ENCODE measurements at regions not wholly inside any gene's neighbourhood (a gene's known extent, or its start where the extent isn't known, plus 50 kb on each side); places are given as distances from the start of the nearest gene placed in this dataset.

GRCh38 chr2:196224756-196225155, 53.4 kb upstream of the STK17B start:
- no peak for DNase-seq (ENCODE audit: low read depth)

- DNase-seq (ENCODE audit: low read depth): no peak
Observed at GRCh38 chr2:196225213-196225612, 53.8 kb upstream of the STK17B start.

DNA sequence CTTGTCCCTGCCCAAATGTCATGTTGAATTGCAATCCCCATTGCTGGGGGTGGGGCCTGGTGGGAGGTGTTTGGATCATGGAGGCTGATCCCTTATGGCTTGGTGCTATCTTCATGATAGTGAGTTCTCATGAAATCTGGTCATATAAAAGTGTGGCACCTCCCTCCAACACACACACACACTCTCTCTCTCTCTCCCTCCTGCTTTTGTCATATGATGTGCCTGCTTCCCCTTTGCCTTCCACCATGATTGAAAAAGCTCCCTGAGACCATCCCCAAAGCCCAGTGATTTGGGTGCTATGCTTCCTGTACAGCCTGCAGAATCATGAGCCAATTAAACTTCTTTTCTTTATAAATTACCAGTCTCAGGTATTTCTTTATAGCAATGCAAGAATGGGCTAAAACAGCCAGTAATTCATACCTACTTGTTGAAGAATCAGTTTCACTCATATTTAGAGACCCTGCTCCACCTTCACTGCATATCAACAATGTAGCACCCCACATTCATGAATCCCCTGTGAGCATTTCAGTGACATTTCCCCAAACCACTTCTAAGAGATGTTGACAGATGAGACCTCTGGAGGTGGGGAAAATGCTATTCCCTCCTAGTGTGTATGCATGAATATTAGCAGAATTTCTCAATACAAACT, 54.8 kb upstream of the STK17B start:
- no peak for DNase-seq (ENCODE audit: low read depth)

DNA sequence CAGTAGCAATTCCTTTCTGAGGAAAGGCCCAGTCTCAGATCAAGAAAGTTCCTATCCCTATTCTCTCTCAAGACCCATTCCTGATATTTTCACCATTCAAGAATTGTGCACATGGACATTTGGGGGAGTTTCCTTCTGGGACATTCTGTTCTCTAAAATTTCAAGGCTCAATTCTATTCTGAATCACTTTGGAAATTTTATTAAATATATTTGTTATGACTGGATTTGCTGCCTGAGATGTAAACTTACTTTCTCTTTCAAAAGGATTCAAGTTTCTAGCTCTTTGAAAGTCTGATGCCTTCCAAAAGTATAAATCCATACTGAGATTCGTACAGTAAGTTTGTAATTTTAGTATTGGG, 55.3 kb upstream of the STK17B start:
- DNase-seq (ENCODE audit: low read depth): no peak

DNA sequence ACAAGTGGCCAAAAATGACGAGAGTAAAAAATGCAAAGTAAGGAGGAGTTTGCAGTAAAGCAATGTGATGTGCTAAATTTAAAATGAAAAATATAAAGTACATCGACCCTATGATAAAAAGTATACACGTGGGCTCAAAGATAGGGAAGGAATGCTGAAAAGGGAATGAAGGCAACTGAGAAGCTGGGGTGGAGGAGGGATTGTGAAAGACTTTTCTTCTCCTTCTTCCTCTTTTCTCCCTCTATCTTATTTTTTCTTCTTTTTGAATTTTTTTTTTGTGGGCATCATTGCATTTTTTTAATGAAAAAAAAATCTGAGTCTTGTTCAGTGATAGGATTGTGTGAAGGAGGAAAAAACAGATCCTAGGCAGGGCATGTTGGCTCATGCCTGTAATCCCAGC, 57.6 kb upstream of the STK17B start:
- DNase-seq (ENCODE audit: low read depth): no peak

GRCh38 chr2:196230061-196230854, 58.9 kb upstream of the STK17B start:
- DNase-seq (ENCODE audit: low read depth): no peak

- peak; percentile 28 for DNase-seq (ENCODE audit: low read depth)
Observed at GRCh38 chr2:196233021-196233804, 61.8 kb upstream of the STK17B start.

DNA sequence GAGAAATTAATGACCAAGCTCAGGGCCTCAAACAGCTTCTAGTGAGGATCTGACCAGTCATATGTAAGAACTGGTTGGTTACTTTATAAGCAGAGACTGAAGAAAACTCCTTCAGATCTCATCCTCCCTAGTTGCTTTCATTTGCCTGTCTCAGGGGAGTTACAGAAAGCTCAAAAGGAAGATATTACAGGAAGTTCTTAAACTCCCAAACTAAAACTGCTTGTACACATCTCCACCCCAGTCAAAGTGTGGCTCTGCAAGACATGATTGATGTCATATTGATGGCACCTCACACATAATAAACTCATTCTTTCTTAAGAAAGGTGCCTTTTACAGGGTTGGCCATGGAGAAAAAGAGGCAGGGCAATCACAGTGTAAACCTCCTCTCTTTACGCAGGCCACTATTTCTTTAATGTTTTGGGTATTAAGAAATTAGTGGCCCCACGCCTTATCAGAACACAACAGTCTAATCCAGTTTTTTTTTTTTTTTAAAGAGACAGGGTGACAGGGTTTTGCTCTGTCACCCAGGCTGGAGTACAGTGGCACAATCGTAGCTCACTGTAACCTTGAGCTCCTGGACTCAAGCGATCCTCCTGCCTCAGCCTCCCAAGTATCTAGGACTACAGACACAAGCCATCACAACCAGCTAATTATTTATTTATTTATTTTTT, 62.6 kb upstream of the STK17B start:
- no peak for DNase-seq (ENCODE audit: low read depth)

DNA sequence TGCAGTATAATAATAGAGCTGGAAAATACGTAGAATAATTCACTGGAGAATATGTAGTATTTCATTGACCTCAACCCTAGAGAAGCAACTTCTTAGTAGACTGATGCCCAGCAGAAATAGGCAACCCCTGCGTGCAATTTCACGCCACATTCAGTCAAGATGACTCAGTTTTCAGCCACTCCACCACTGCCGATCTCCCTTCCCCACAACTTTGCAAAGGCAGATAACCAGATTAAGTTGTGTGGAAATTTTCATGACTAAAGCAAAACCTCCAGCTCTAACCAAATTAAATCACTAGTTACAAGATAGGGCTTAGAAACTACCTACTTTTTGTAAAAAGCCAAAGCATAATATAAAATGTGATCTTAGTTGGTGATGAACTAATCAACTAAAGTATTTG, 63.3 kb upstream of the STK17B start:
- peak; percentile 53 for DNase-seq (ENCODE audit: low read depth)

GRCh38 chr2:196238836-196239380, 67.5 kb upstream of the STK17B start:
- no peak for DNase-seq (ENCODE audit: low read depth)

GRCh38 chr2:196239622-196240587, 68.5 kb upstream of the STK17B start:
- peak; percentile 39 for DNase-seq (ENCODE audit: low read depth)

- no peak for DNase-seq (ENCODE audit: low read depth)
Observed at GRCh38 chr2:196241175-196241574, 69.8 kb upstream of the STK17B start.

- DNase-seq (ENCODE audit: low read depth): no peak
Observed at GRCh38 chr2:196242131-196242620, 70.8 kb upstream of the STK17B start.

GRCh38 chr2:196244516-196244915, 73.1 kb upstream of the STK17B start:
- no peak for DNase-seq (ENCODE audit: low read depth)

- DNase-seq (ENCODE audit: low read depth): no peak
Observed at GRCh38 chr2:196244966-196245365, 73.6 kb upstream of the STK17B start.

GRCh38 chr2:196245378-196246140, 74.2 kb upstream of the STK17B start:
- DNase-seq (ENCODE audit: low read depth): no peak

GRCh38 chr2:196247114-196247975, 76.0 kb upstream of the STK17B start:
- DNase-seq (ENCODE audit: low read depth): no peak

DNA sequence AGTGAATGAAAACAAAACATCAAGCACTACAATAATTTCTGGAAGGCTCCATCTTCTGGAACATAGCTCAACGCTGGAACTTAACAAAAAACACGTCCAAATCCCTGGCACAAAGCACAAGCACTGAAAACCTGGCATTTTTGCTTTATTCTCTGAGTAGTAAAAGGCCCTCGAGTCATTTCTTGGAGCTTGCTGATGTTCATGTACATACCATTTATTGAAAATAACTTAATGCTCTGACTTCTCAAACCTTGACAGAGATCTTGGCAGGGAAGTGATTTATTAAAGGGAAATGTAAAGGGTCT, 76.5 kb upstream of the STK17B start:
- DNase-seq (ENCODE audit: low read depth): no peak

DNA sequence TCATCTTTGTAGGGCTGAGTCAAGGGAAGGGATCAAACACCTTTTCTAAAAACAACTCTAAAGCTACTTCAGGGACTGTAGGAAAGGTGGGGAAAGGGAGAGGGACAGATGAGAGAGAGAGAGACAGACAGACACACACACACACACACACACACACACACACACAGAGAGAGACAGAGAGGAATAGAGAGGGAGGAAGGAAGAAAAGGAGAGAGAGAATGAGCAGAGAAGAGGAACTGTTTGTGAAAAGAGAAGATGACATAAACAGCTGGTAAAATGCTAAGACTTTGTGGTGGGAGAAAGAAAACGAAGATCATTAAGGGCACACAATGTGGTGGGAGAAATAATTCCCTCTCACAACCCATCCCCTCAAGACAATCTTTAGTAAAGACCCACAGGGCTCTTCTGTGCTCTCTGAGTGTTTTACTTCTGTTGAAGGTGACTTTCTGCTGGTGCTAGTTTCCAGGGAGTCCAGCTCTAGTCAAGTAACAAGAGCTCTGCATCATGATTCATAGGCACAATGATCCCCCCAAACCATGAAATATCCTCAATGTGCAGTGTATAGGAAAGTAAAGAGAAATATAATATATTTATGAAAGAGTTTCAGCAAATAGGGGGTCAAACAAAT, 77.2 kb upstream of the STK17B start:
- DNase-seq (ENCODE audit: low read depth): no peak

All from stromal cell of bone marrow (primary cell).